K562 (cell line): ENCODE measurements at regions not wholly inside any gene's neighbourhood (a gene's known extent, or its start where the extent isn't known, plus 50 kb on each side); places are given as distances from the start of the nearest gene placed in this dataset.

Experiments used
- ATAC-seq: fragments of 200-7000 bp; cut with Tn5 transposase; 3 replicates; pipeline ENCODE4 v1.9.1; 2020; ENCODE audit warnings: moderate library complexity
- BruUV-seq: library from RNA; stranded (reverse); fragments of 400-500 nt; replicated peaks from 2 replicates; lab custom pipeline; 2021; lab: Mats Ljungman, UMichigan
- CTCF ChIA-PET: fragments of 300-600 bp; formaldehyde crosslinking; extraction: SDS; loops from one replicate; lab custom pipeline; 2021; ENCODE audit warnings: low intra/inter-chr PET ratio; lab: Yijun Ruan, JAX
- POLR2A ChIA-PET: fragments of 300-600, 350-650 bp; sonication (Branson Sonifier 250); formaldehyde crosslinking; extraction: SDS; loops from one replicate; lab custom pipeline; 2021; ENCODE audit warnings: antibody characterized with exemption, inconsistent platforms; lab: Yijun Ruan, JAX
- DNase-seq, 4 experiments: peaks; one replicate each; pipeline versions ENCODE4 v3.0.0 to v3.0.0-alpha.2; 2011 to 2018; ENCODE audit warnings: low spot score in 3 of 4, mixed read lengths in 3 of 4; ENCODE audit errors: extremely low read depth in 1 of 4
- FAIRE-seq: peaks from 2 replicates; lab custom pipeline; 2011; peaks lifted over from hg19 to GRCh38; lab: Jason Lieb, UNC
- H2AFZ ChIP-seq: 2 replicates; pipeline ENCODE4 v1.6.0; 2011; ENCODE audit warnings: low read depth, low read length, control low read depth, inconsistent platforms
- H3K27ac ChIP-seq: fragments of 200-600 bp; 3 replicates; pipeline ENCODE4 v1.8.0; 2011; ENCODE audit warnings: low read depth, mild to moderate bottlenecking, control low read depth, inconsistent platforms, low read length, moderate library complexity, mixed read lengths; ENCODE audit errors: extremely low read depth
- H3K27me3 ChIP-seq, 2 experiments: fragments of 300-600 bp in 1 of 2; 2 replicates in 1 of 2; 3 replicates in 1 of 2; pipeline versions ENCODE4 v1.6.0 to v1.8.0; 2011; ENCODE audit warnings: inconsistent platforms in 2 of 2, low read length in 2 of 2, mild to moderate bottlenecking in 1 of 2, mixed read lengths in 1 of 2, moderate library complexity in 1 of 2; ENCODE audit not compliant: control insufficient read depth in 2 of 2, insufficient read depth in 2 of 2
- H3K36me3 ChIP-seq: fragments of 300-600 bp; 3 replicates; pipeline ENCODE4 v1.8.0; 2011; ENCODE audit warnings: mild to moderate bottlenecking, low read length, inconsistent platforms; ENCODE audit not compliant: control insufficient read depth, insufficient read depth
- H3K4me1 ChIP-seq, 2 experiments: fragments of 200-600 bp in 1 of 2; replicated peaks in 1 of 2; 2 replicates in 1 of 2; 3 replicates in 1 of 2; pipeline versions ENCODE4 v1.5.1 to v1.8.0; 2011; ENCODE audit warnings: inconsistent platforms in 2 of 2, low read length in 2 of 2, mild to moderate bottlenecking in 1 of 2, mixed read lengths in 1 of 2, moderate library complexity in 1 of 2; ENCODE audit not compliant: control insufficient read depth in 2 of 2, insufficient read depth in 2 of 2
- H3K4me2 ChIP-seq: 2 replicates; pipeline ENCODE4 v1.6.1; 2011; ENCODE audit warnings: low read length, control low read depth, inconsistent platforms, mixed read lengths; ENCODE audit not compliant: insufficient read depth
- H3K4me3 ChIP-seq: fragments of 200-600 bp; sonication (generic), shearing (Covaris generic); 2 replicates; pipeline ENCODE4 v1.5.1; 2016; ENCODE audit warnings: control low read depth, inconsistent platforms
- H3K79me2 ChIP-seq: fragments of 200-600 bp; 3 replicates; pipeline ENCODE4 v1.8.0; 2011; ENCODE audit warnings: low read length, inconsistent platforms; ENCODE audit not compliant: control insufficient read depth, insufficient read depth
- H3K9ac ChIP-seq, 2 experiments: 2 replicates each; pipeline versions ENCODE4 v1.6.0 to v1.6.1; 2011; ENCODE audit warnings: low read depth in 2 of 2, low read length in 2 of 2, control low read depth in 1 of 2, inconsistent platforms in 1 of 2, mild to moderate bottlenecking in 1 of 2, mixed read lengths in 1 of 2; ENCODE audit not compliant: insufficient read depth in 1 of 2
- H3K9me1 ChIP-seq: one replicate; pipeline ENCODE4 v1.6.0; 2011; ENCODE audit warnings: inconsistent platforms, mild to moderate bottlenecking, low read length, moderate library complexity; ENCODE audit not compliant: control insufficient read depth, insufficient read depth
- H3K9me3 ChIP-seq: replicated peaks from 2 replicates; pipeline ENCODE4 v1.5.1; 2011; ENCODE audit warnings: low read depth, low read length, inconsistent platforms; ENCODE audit not compliant: control insufficient read depth, insufficient read depth
- H4K20me1 ChIP-seq: replicated peaks from 2 replicates; pipeline ENCODE4 v1.6.1; 2011; ENCODE audit warnings: low read length, inconsistent platforms, mixed read lengths; ENCODE audit not compliant: control insufficient read depth, insufficient read depth
- ATF1 ChIP-seq, 2 experiments: fragments of 450-650 bp in 1 of 2; IDR thresholded peaks; 2 replicates each; pipeline ENCODE4 v1.6.1; 2016; ENCODE audit warnings: missing compliant biosample characterization in 1 of 2, missing genetic modification characterization in 1 of 2
- DMBX1 ChIP-seq: fragments of 250-450 bp; sonication (Bioruptor Pico); IDR thresholded peaks from 2 replicates; pipeline ENCODE4 v1.8.0; 2022; ENCODE audit warnings: inconsistent platforms, mild to moderate bottlenecking, moderate library complexity, borderline replicate concordance
- NONO ChIP-seq, 2 experiments: fragments of 200-400 bp in 1 of 2; fragments of 450-650 bp in 1 of 2; formaldehyde crosslinking in 1 of 2; IDR thresholded peaks; 2 replicates each; pipeline ENCODE4 v1.6.1; 2017; ENCODE audit warnings: low read depth in 2 of 2, mild to moderate bottlenecking in 2 of 2, moderate library complexity in 2 of 2, low read length in 1 of 2
- PBX2 ChIP-seq, 2 experiments: IDR thresholded peaks in 1 of 2; conservative IDR thresholded peaks in 1 of 2; 2 replicates each; pipeline ENCODE4 v1.6.1; 2016; ENCODE audit warnings: low read depth in 2 of 2, mild to moderate bottlenecking in 1 of 2, missing compliant biosample characterization in 1 of 2, missing genetic modification characterization in 1 of 2, moderate library complexity in 1 of 2
- POLR3G ChIP-seq: IDR thresholded peaks from 2 replicates; pipeline ENCODE4 v1.6.1; 2011; ENCODE audit not compliant: insufficient read length, insufficient replicate concordance; ENCODE audit errors: extremely low read depth
- RBBP5 ChIP-seq: fragments of 200-600 bp; sonication (generic); IDR thresholded peaks from 2 replicates; pipeline ENCODE4 v1.6.1; 2012; ENCODE audit warnings: borderline replicate concordance, mild to moderate bottlenecking, low read length, control low read depth, inconsistent platforms; ENCODE audit not compliant: insufficient read depth, poor library complexity, severe bottlenecking
- SAFB ChIP-seq: fragments of 200-400 bp; formaldehyde crosslinking; IDR thresholded peaks from 2 replicates; pipeline ENCODE4 v1.6.1; 2017; ENCODE audit warnings: low read depth, low read length, borderline replicate concordance
- SMARCA4 ChIP-seq: fragments of 450-650 bp; IDR thresholded peaks from 2 replicates; pipeline ENCODE4 v1.6.1; 2016
- TBL1XR1 ChIP-seq, 2 experiments: IDR thresholded peaks; 2 replicates each; pipeline ENCODE4 v1.6.1; 2012; ENCODE audit warnings: improper control_type of control experiment in 2 of 2, low read length in 2 of 2, mild to moderate bottlenecking in 1 of 2
- ZBTB43 ChIP-seq: sonication (generic); formaldehyde crosslinking; IDR thresholded peaks from 2 replicates; pipeline ENCODE4 v1.8.0; 2023; ENCODE audit warnings: mild to moderate bottlenecking, missing genetic modification reagents
- ZFP30 ChIP-seq: fragments of 250-450 bp; sonication (Bioruptor Pico); IDR thresholded peaks from 2 replicates; pipeline ENCODE4 v1.8.0; 2022; ENCODE audit warnings: moderate library complexity, mild to moderate bottlenecking, inconsistent platforms, borderline replicate concordance
- ZNF174 ChIP-seq: fragments of 250-450 bp; sonication (Bioruptor Pico); IDR thresholded peaks from 2 replicates; pipeline ENCODE4 v1.4.0; 2020; ENCODE audit warnings: mild to moderate bottlenecking
- ZNF316 ChIP-seq: fragments of 450-650 bp; IDR thresholded peaks from 2 replicates; pipeline ENCODE4 v1.6.1; 2016
- WGBS: fragments of 100-300 bp; shearing (Covaris generic); methylation state at CpG from one replicate; pipeline ENCODE4 v1.1.6; 2016; ENCODE audit warnings: low coverage, mixed read lengths; ENCODE audit not compliant: insufficient coverage; ENCODE audit errors: missing lambda C conversion rate; 5-methylcytosine and 5-hydroxymethylcytosine counted together
- in situ Hi-C: fragments of 300-500 bp; cut with MboI; formaldehyde crosslinking; loops from 4 replicates; pipeline ENCODE4 v1.15.0; 2018; ENCODE audit warnings: inconsistent platforms, mixed read lengths
- intact Hi-C: fragments of 100-400 bp; cut with micrococcal nuclease; formaldehyde crosslinking; loops from 2 replicates; pipeline ENCODE4 v1.14.2; 2022

DNA sequence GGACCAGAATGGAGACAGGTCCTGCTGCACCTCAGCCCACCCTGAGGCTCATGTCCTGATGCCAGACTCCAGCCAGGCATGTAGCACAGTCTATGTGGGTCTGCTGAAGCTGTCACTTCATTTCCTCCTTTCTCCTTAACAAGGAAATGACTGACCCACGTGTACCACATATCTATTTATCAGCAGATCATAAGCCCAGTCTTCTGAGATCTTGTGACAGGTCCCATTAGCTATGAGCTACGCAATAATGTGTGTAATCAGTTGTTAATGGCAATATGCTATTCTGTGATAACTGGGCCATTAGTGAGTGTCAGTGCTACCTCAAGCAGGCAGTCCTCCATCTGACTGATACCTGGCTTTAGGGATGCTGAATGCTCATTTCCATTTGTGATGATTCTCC is 615.3 kb downstream of the BCL11A start (continued):
- TF ChIP-seq ATF1 (CRISPR knock-in tag; IDR thresholded peaks at IDR 0.05) (no peak), ATF1 (tag; IDR thresholded peaks at IDR 0.05) (no peak), ZNF316 (no peak), RBBP5 (no peak), POLR3G (no peak), DMBX1 (no peak), TBL1XR1 (IDR thresholded peaks at IDR 0.05; ENCODE audit: low read length in 2 of 2) (no peak)

GRCh38 chr2:59936048-59936447 is 617.4 kb downstream of the BCL11A start:
- Histone ChIP-seq H3K4me1 (no peaks in the 10 kb centered on the region), H2AFZ (no peak overlapping the region), H3K79me2 (no peaks in the 10 kb centered on the region), H3K9ac (no peak overlapping the region), H3K9me3 (no peaks in the 10 kb centered on the region), H3K36me3 (no peaks in the 10 kb centered on the region), H4K20me1 (no peaks in the 10 kb centered on the region), H3K27ac (no peak overlapping the region), H3K27me3 (no peaks in the 10 kb centered on the region), H3K4me3 (no peak overlapping the region), H3K9me1 (no peaks in the 10 kb centered on the region), H3K4me2 (no peak overlapping the region)
- ATAC-seq: no peak
- no TSS peak for BruUV-seq
- no peak for DNase-seq
- ChIA-PET POLR2A (no interaction called here), CTCF (no interaction called here)
- in situ Hi-C loops (no loop called here), intact Hi-C loops (no loop called here)
- WGBS: 0% methylated on average over 3 of the region's 3 CpGs
- FAIRE-seq: no peak
- TF ChIP-seq ZFP30 (CRISPR knock-in tag): no peak
- TF ChIP-seq PBX2 (CRISPR knock-in tag; IDR thresholded peaks at IDR 0.05; ENCODE audit: low read depth): no peak
- TF ChIP-seq PBX2 (tag; conservative IDR thresholded peaks at IDR 0.05; ENCODE audit: low read depth): no peak
- TF ChIP-seq ZNF174 (CRISPR knock-in tag): no peak
- no peak for TF ChIP-seq SMARCA4
- TF ChIP-seq ZBTB43 (CRISPR knock-in tag): no peak
- no peak for TF ChIP-seq NONO (IDR thresholded peaks at IDR 0.05; ENCODE audit: low read depth in 2 of 2, low read length in 1 of 2)
- TF ChIP-seq SAFB: no peak
